ENCODE measurements at regions not wholly inside any gene's neighbourhood (a gene's known extent, or its start where the extent isn't known, plus 50 kb on each side); places are given as distances from the start of the nearest gene placed in this dataset.

- no peak for TF ChIP-seq CTCF (IDR thresholded peaks at IDR 0.05)
- no peak for TF ChIP-seq EP300 (IDR thresholded peaks at IDR 0.05)
Observed at GRCh38 chr20:3330046-3330741, 77.3 kb downstream of the DNAAF9 start.
